ENCODE measurements at regions not wholly inside any gene's neighbourhood (a gene's known extent, or its start where the extent isn't known, plus 50 kb on each side); places are given as distances from the start of the nearest gene placed in this dataset.

DNA sequence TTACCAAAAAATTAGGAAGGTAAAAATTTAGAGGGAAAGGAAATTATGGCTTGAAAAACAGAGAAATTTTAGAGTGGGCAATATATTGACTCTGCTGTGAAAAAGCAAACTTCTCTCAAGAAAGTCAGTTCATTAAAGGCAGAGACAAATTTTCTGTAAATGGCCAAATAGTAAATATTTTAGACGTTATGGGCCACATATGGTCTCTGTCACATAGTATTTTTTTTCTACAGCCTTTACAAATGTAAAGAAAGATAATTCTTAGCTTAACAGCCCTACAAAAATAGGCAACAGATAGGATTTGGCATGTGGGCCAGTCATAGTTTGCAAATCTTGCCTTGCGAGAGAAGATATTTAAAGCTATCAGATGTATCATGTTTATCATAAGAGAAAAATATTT lies 1750.4 kb downstream of the SUCLG1 start:
- no peak for ATAC-seq
- no peak overlapping the region for H3K4me3 ChIP-seq
- CTCF ChIA-PET: no interaction called here
- no peak overlapping the region for H3K4me2 ChIP-seq
- no peak overlapping the region for H3K27ac ChIP-seq
- no peak for FAIRE-seq
- TF ChIP-seq HOXA7 (CRISPR knock-in tag; IDR thresholded peaks at IDR 0.05) (no peak), TP53 (CRISPR knock-in tag; IDR thresholded peaks at IDR 0.05) (no peak), ZNF302 (CRISPR knock-in tag; IDR thresholded peaks at IDR 0.05) (no peak), PBX3 (IDR thresholded peaks at IDR 0.05) (no peak), PHF8 (IDR thresholded peaks at IDR 0.05; ENCODE audit: borderline replicate concordance, low read depth) (no peak), NFE2L2 (conservative IDR thresholded peaks at IDR 0.05; ENCODE audit: low read length) (no peak), NPAS2 (CRISPR knock-in tag; IDR thresholded peaks at IDR 0.05; ENCODE audit: borderline replicate concordance) (no peak), KDM1A (IDR thresholded peaks at IDR 0.05; ENCODE audit: low read depth) (no peak), JUN (IDR thresholded peaks at IDR 0.05) (no peak), CHD2 (IDR thresholded peaks at IDR 0.05; ENCODE audit: low read length, partially characterized antibody) (no peak), EP300 (IDR thresholded peaks at IDR 0.05) (no peak), POLR2A (IDR thresholded peaks at IDR 0.05; ENCODE audit: low read length) (no peak), ESRRA (IDR thresholded peaks at IDR 0.05; ENCODE audit: borderline replicate concordance, low read length) (no peak), REST (IDR thresholded peaks at IDR 0.05) (no peak), RFX5 (IDR thresholded peaks at IDR 0.05) (no peak), CBX8 (IDR thresholded peaks at IDR 0.05) (no peak)
- TF ChIP-seq, protein P1, sequence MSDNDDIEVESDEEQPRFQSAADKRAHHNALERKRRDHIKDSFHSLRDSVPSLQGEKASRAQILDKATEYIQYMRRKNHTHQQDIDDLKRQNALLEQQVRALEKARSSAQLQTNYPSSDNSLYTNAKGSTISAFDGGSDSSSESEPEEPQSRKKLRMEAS (IDR thresholded peaks at IDR 0.05): no peak
- 34% methylated on average over 2 of the region's 2 CpGs for WGBS (ENCODE audit: missing lambda C conversion rate)
- no peaks in the 10 kb centered on the region for H3K4me1 ChIP-seq
- POLR2A ChIA-PET: no interaction called here
- peaks cover 6% of the 10 kb centered on the region; the same call in 1 of the 3 replicates for H3K9me3 ChIP-seq
- no peak for DNase-seq (ENCODE audit: low read depth in 1 of 2, low spot score in 1 of 2)

DNA sequence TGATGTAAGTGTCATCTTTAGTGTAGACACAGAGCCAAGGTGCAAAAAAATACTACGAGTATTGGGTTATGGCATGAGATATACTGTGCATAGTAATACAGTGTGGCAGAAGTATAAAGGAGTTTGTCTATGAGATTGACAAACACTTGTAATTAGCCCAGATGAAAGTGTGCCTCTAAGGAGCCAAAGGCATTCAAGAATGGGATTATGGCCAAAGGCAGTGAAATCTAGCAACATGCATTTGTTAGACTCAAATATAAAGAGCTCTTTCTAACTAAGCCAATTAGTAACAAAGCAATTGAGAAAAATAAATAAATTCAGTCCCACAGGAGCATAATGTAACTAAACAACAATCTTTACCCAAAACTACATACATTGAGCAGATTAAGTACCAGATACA lies 1761.8 kb downstream of the SUCLG1 start:
- no peak overlapping the region for H3K4me2 ChIP-seq
- H3K4me3 ChIP-seq: no peak overlapping the region
- H3K9me3 ChIP-seq: no peaks in the 10 kb centered on the region
- H3K27ac ChIP-seq: no peak overlapping the region
- H3K4me1 ChIP-seq: no peaks in the 10 kb centered on the region
- 11% methylated on average over 1 of the region's 1 CpG for WGBS (ENCODE audit: missing lambda C conversion rate)
- ATAC-seq (no peak), FAIRE-seq (no peak), DNase-seq (ENCODE audit: low read depth in 1 of 2, low spot score in 1 of 2) (no peak)
- ChIA-PET CTCF (no interaction called here), POLR2A (no interaction called here)
- TF ChIP-seq ZFP36 (IDR thresholded peaks at IDR 0.05; ENCODE audit: borderline replicate concordance, partially characterized antibody) (no peak), MAFK (IDR thresholded peaks at IDR 0.05; ENCODE audit: partially characterized antibody) (no peak), FOSL2 (IDR thresholded peaks at IDR 0.05) (no peak), FOSL2 (CRISPR knock-in tag; IDR thresholded peaks at IDR 0.05) (no peak)
- TF ChIP-seq, protein P2, sequence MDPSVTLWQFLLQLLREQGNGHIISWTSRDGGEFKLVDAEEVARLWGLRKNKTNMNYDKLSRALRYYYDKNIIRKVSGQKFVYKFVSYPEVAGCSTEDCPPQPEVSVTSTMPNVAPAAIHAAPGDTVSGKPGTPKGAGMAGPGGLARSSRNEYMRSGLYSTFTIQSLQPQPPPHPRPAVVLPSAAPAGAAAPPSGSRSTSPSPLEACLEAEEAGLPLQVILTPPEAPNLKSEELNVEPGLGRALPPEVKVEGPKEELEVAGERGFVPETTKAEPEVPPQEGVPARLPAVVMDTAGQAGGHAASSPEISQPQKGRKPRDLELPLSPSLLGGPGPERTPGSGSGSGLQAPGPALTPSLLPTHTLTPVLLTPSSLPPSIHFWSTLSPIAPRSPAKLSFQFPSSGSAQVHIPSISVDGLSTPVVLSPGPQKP (IDR thresholded peaks at IDR 0.05; ENCODE audit: low read depth, low read length): no peak
